ENCODE measurements at regions not wholly inside any gene's neighbourhood (a gene's known extent, or its start where the extent isn't known, plus 50 kb on each side); places are given as distances from the start of the nearest gene placed in this dataset.

DNA sequence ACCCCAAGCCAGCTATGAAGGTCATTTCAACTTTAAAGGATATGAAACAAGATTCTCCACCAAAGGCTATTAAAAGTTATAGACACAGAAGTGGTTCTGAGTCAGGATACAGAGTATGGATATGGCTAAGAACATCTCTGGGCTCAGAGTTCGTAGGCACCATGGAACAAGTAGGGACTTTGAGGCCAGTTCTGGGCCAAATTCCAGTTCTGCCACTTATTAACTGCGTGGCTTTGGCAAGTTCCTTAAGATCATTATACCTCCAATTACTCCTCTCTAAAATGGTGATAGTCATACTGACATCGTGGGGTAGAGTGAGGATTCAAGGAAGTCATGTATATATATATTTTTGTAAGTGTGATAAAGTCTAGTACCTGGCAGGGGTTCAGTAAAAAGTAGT lies 105.8 kb upstream of the NFE2L3 start:
- Histone ChIP-seq H3K36me3 (no peaks in the 10 kb centered on the region), H3K27ac (no peak overlapping the region), H3K4me3 (no peak overlapping the region), H3K27me3 (no peaks in the 10 kb centered on the region), H3K9me3 (peaks cover 0 to 6% (median 0%) of the 10 kb centered on the region in 4 donors), H3K4me1 (no peaks in the 10 kb centered on the region)
- no peak for DNase-seq (ENCODE audit: low spot score in 2 of 2)
- TF ChIP-seq POLR2A (IDR thresholded peaks at IDR 0.05) (no peak), EP300 (IDR thresholded peaks at IDR 0.05) (no peak)
- TF ChIP-seq, protein P1, sequence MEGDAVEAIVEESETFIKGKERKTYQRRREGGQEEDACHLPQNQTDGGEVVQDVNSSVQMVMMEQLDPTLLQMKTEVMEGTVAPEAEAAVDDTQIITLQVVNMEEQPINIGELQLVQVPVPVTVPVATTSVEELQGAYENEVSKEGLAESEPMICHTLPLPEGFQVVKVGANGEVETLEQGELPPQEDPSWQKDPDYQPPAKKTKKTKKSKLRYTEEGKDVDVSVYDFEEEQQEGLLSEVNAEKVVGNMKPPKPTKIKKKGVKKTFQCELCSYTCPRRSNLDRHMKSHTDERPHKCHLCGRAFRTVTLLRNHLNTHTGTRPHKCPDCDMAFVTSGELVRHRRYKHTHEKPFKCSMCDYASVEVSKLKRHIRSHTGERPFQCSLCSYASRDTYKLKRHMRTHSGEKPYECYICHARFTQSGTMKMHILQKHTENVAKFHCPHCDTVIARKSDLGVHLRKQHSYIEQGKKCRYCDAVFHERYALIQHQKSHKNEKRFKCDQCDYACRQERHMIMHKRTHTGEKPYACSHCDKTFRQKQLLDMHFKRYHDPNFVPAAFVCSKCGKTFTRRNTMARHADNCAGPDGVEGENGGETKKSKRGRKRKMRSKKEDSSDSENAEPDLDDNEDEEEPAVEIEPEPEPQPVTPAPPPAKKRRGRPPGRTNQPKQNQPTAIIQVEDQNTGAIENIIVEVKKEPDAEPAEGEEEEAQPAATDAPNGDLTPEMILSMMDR (IDR thresholded peaks at IDR 0.05): no peak
- 67 to 87% methylated on average over 3 of the region's 3 CpGs for WGBS, 2 donors

- no peaks in the 10 kb centered on the region for H3K4me1 ChIP-seq
- 89 to 92% methylated on average over 1 of the region's 1 CpG for WGBS, 2 donors
- H3K27ac ChIP-seq: no peak overlapping the region
These were observed 105.1 kb upstream of the NFE2L3 start for GRCh38 chr7:26046878-26047277.

GRCh38 chr7:26048663-26049062 lies 103.3 kb upstream of the NFE2L3 start:
- Histone ChIP-seq H3K27ac (no peak overlapping the region), H3K9me3 (peaks cover 0 to 13% (median 0%) of the 10 kb centered on the region in 4 donors), H3K27me3 (no peaks in the 10 kb centered on the region), H3K4me1 (no peaks in the 10 kb centered on the region), H3K4me3 (no peak overlapping the region), H3K36me3 (no peaks in the 10 kb centered on the region)
- WGBS, 2 donors: 89 to 90% methylated on average over 5 of the region's 5 CpGs
- no peak for DNase-seq (ENCODE audit: low spot score in 2 of 2)
- no peak for TF ChIP-seq EP300 (IDR thresholded peaks at IDR 0.05)
- TF ChIP-seq, protein P1 (IDR thresholded peaks at IDR 0.05): no peak
- no peak for TF ChIP-seq POLR2A (IDR thresholded peaks at IDR 0.05)

More at GRCh38 chr7:26046878-26047277, 105.1 kb upstream of the NFE2L3 start:
- H3K36me3 ChIP-seq: no peaks in the 10 kb centered on the region
- H3K4me3 ChIP-seq: no peak overlapping the region
- DNase-seq (ENCODE audit: low spot score in 2 of 2): no peak
- H3K27me3 ChIP-seq: no peaks in the 10 kb centered on the region
- peaks cover 0 to 11% (median 0%) of the 10 kb centered on the region in 4 donors for H3K9me3 ChIP-seq
- TF ChIP-seq EP300 (IDR thresholded peaks at IDR 0.05) (no peak), POLR2A (IDR thresholded peaks at IDR 0.05) (no peak)
- TF ChIP-seq, protein P1 (IDR thresholded peaks at IDR 0.05): no peak

GRCh38 chr7:26049081-26049480 lies 102.9 kb upstream of the NFE2L3 start:
- H3K4me3 ChIP-seq: no peak overlapping the region
- no peak for DNase-seq (ENCODE audit: low spot score in 2 of 2)
- peaks cover 0 to 13% (median 0%) of the 10 kb centered on the region in 4 donors for H3K9me3 ChIP-seq
- TF ChIP-seq EP300 (IDR thresholded peaks at IDR 0.05): no peak
- no peaks in the 10 kb centered on the region for H3K36me3 ChIP-seq
- H3K4me1 ChIP-seq: no peaks in the 10 kb centered on the region
- H3K27me3 ChIP-seq: no peaks in the 10 kb centered on the region
- 80 to 83% methylated on average over 1 of the region's 1 CpG for WGBS, 2 donors
- no peak overlapping the region for H3K27ac ChIP-seq

- no peak overlapping the region for H3K27ac ChIP-seq
- DNase-seq (ENCODE audit: low spot score in 2 of 2): no peak
- H3K4me1 ChIP-seq: no peaks in the 10 kb centered on the region
- H3K36me3 ChIP-seq: no peaks in the 10 kb centered on the region
- H3K27me3 ChIP-seq: no peaks in the 10 kb centered on the region
- TF ChIP-seq, protein P1 (IDR thresholded peaks at IDR 0.05): no peak
- no peak for TF ChIP-seq EP300 (IDR thresholded peaks at IDR 0.05)
- TF ChIP-seq POLR2A (IDR thresholded peaks at IDR 0.05): no peak
- no peak overlapping the region for H3K4me3 ChIP-seq
- H3K9me3 ChIP-seq: peaks cover 0 to 13% (median 0%) of the 10 kb centered on the region in 4 donors
These were observed 101.0 kb upstream of the NFE2L3 start for GRCh38 chr7:26051021-26051420.

- DNase-seq (ENCODE audit: low spot score in 2 of 2): no peak
- H3K27me3 ChIP-seq: no peaks in the 10 kb centered on the region
- H3K4me1 ChIP-seq: no peaks in the 10 kb centered on the region
- H3K27ac ChIP-seq: no peak overlapping the region
- H3K36me3 ChIP-seq: no peaks in the 10 kb centered on the region
- TF ChIP-seq, protein P1 (IDR thresholded peaks at IDR 0.05): no peak
- TF ChIP-seq POLR2A (IDR thresholded peaks at IDR 0.05) (no peak), EP300 (IDR thresholded peaks at IDR 0.05) (no peak)
- peaks cover 0 to 13% (median 0%) of the 10 kb centered on the region in 4 donors for H3K9me3 ChIP-seq
- H3K4me3 ChIP-seq: no peak overlapping the region
These were observed 99.3 kb upstream of the NFE2L3 start for GRCh38 chr7:26052706-26053105.
